Naive thymus-derived CD4-positive, alpha-beta T cell (primary cell): ENCODE measurements at regions not wholly inside any gene's neighbourhood (a gene's known extent, or its start where the extent isn't known, plus 50 kb on each side); places are given as distances from the start of the nearest gene placed in this dataset.

Source experiments
- ATAC-seq: fragments of 150-1000 bp; cut with Tn5 transposase; 2 replicates; pipeline ENCODE4 v1.10.0; 2021; ENCODE audit warnings: mild to moderate bottlenecking, moderate library complexity
- CTCF ChIA-PET: fragments of 350-600 bp; sonication (Branson Sonifier 250); formaldehyde crosslinking; loops from one replicate; lab custom pipeline; 2021; ENCODE audit warnings: antibody characterized with exemption; lab: Charles Lee
- POLR2A ChIA-PET: fragments of 350-600 bp; sonication (Branson Sonifier 250); formaldehyde crosslinking; loops from one replicate; lab custom pipeline; 2021; ENCODE audit warnings: antibody characterized with exemption, inconsistent platforms; lab: Charles Lee
- DNase-seq, 9 donors: peaks; one replicate each; pipeline versions ENCODE4 v3.0.0 to v3.0.0-alpha.2; 2020 to 2022; ENCODE audit warnings: mixed read lengths in 1 of 9
- H3K27ac ChIP-seq: one replicate; pipeline ENCODE4 v1.7.0; 2013; ENCODE audit warnings: mild to moderate bottlenecking, low read depth, low read length, moderate library complexity
- H3K27me3 ChIP-seq, 2 donors: one replicate each; pipeline ENCODE4 v1.7.0; 2013; ENCODE audit warnings: low read length in 2 of 2, mild to moderate bottlenecking in 2 of 2, moderate library complexity in 2 of 2; ENCODE audit not compliant: control insufficient read depth in 2 of 2, insufficient read depth in 2 of 2
- H3K36me3 ChIP-seq, 3 experiments: 1 replicate in 2 of 3; 2 replicates in 1 of 3; pipeline ENCODE4 v1.7.0; 2013; ENCODE audit warnings: low read length in 3 of 3, mild to moderate bottlenecking in 3 of 3, moderate library complexity in 1 of 3; ENCODE audit not compliant: insufficient read depth in 3 of 3, control insufficient read depth in 2 of 3
- H3K4me1 ChIP-seq, 2 donors: one replicate each; pipeline ENCODE4 v1.7.0; 2013; ENCODE audit warnings: low read length in 2 of 2, mild to moderate bottlenecking in 2 of 2, moderate library complexity in 1 of 2; ENCODE audit not compliant: control insufficient read depth in 2 of 2, insufficient read depth in 2 of 2
- H3K4me3 ChIP-seq: 2 replicates; pipeline ENCODE4 v1.7.0; 2013; ENCODE audit warnings: mild to moderate bottlenecking, low read length
- H3K9me3 ChIP-seq, 3 experiments: 1 replicate in 2 of 3; 2 replicates in 1 of 3; pipeline ENCODE4 v1.7.0; 2013; ENCODE audit warnings: low read length in 3 of 3; ENCODE audit not compliant: control insufficient read depth in 2 of 3
- H3K27ac Mint-ChIP-seq, 9 donors: one replicate each; pipeline ENCODE4 v1.8.0; 2020 to 2022; ENCODE audit warnings: mixed read lengths in 9 of 9, mild to moderate bottlenecking in 8 of 9, moderate library complexity in 5 of 9, inconsistent platforms in 2 of 9
- H3K27me3 Mint-ChIP-seq, 5 donors: one replicate each; pipeline ENCODE4 v1.8.0; 2021 to 2022; ENCODE audit warnings: mixed read lengths in 5 of 5, mild to moderate bottlenecking in 1 of 5
- H3K36me3 Mint-ChIP-seq, 5 donors: one replicate each; pipeline ENCODE4 v1.8.0; 2020 to 2022; ENCODE audit warnings: mixed read lengths in 5 of 5, mild to moderate bottlenecking in 3 of 5, inconsistent platforms in 1 of 5
- H3K4me1 Mint-ChIP-seq, 7 donors: one replicate each; pipeline ENCODE4 v1.8.0; 2020 to 2022; ENCODE audit warnings: mixed read lengths in 7 of 7, mild to moderate bottlenecking in 3 of 7, inconsistent platforms in 1 of 7
- H3K4me3 Mint-ChIP-seq, 10 donors: one replicate each; pipeline ENCODE4 v1.8.0; 2020 to 2022; ENCODE audit warnings: mild to moderate bottlenecking in 10 of 10, mixed read lengths in 10 of 10, moderate library complexity in 6 of 10, inconsistent platforms in 2 of 10
- H3K9me3 Mint-ChIP-seq, 11 donors: one replicate each; pipeline ENCODE4 v1.8.0; 2020 to 2022; ENCODE audit warnings: mixed read lengths in 11 of 11, mild to moderate bottlenecking in 4 of 11, inconsistent platforms in 1 of 11, moderate library complexity in 1 of 11
- intact Hi-C, 2 donors: fragments of 100-400 bp; cut with micrococcal nuclease; formaldehyde crosslinking; loops; one replicate each; pipeline ENCODE4 v1.15.1; 2023

GRCh38 chr6:150543178-150543577 is 56.5 kb upstream of the PLEKHG1 start:
- H3K27ac ChIP-seq: no peak overlapping the region
- H3K4me3 ChIP-seq: no peak overlapping the region
- H3K4me3 Mint-ChIP-seq: no peak overlapping the region
- no peak for DNase-seq
- no peaks in the 10 kb centered on the region for H3K9me3 ChIP-seq
- H3K4me1 Mint-ChIP-seq: no peaks in the 10 kb centered on the region
- peaks cover 12 to 35% (median 22%) of the 10 kb centered on the region in 5 donors for H3K27me3 Mint-ChIP-seq
- no peaks in the 10 kb centered on the region for H3K4me1 ChIP-seq
- H3K36me3 ChIP-seq: no peaks in the 10 kb centered on the region
- ChIA-PET CTCF (no interaction called here), POLR2A (no interaction called here)
- no peaks in the 10 kb centered on the region for H3K27me3 ChIP-seq
- H3K9me3 Mint-ChIP-seq: no peaks in the 10 kb centered on the region
- ATAC-seq: no peak
- H3K36me3 Mint-ChIP-seq: peaks cover 0 to 5% (median 0%) of the 10 kb centered on the region in 5 donors
- H3K27ac Mint-ChIP-seq: peak overlapping the region in 1 of 9 donors; percentile 37
- intact Hi-C loops: no loop called here

- no peaks in the 10 kb centered on the region for H3K27me3 ChIP-seq
- no peaks in the 10 kb centered on the region for H3K36me3 Mint-ChIP-seq
- peaks cover 0 to 1% (median 0%) of the 10 kb centered on the region in 11 donors for H3K9me3 Mint-ChIP-seq
- H3K27ac ChIP-seq: no peak overlapping the region
- CTCF ChIA-PET: no interaction called here
- peaks cover 3 to 30% (median 16%) of the 10 kb centered on the region in 5 donors for H3K27me3 Mint-ChIP-seq
- intact Hi-C loops: no loop called here
- POLR2A ChIA-PET: no interaction called here
- no peak overlapping the region for H3K4me3 ChIP-seq
- no peaks in the 10 kb centered on the region for H3K4me1 ChIP-seq
- no peak overlapping the region for H3K27ac Mint-ChIP-seq
- H3K36me3 ChIP-seq: no peaks in the 10 kb centered on the region
- H3K4me1 Mint-ChIP-seq: no peaks in the 10 kb centered on the region
- DNase-seq (no peak), ATAC-seq (no peak)
- no peak overlapping the region for H3K4me3 Mint-ChIP-seq
- H3K9me3 ChIP-seq: no peaks in the 10 kb centered on the region
These were observed 54.9 kb upstream of the PLEKHG1 start for GRCh38 chr6:150544793-150545192.

- Histone ChIP-seq H3K27ac (no peak overlapping the region), H3K4me3 (no peak overlapping the region), H3K4me1 (no peaks in the 10 kb centered on the region), H3K36me3 (no peaks in the 10 kb centered on the region), H3K9me3 (no peaks in the 10 kb centered on the region), H3K27me3 (no peaks in the 10 kb centered on the region)
- Mint-ChIP-seq H3K27me3 (peaks cover 0 to 30% (median 18%) of the 10 kb centered on the region in 5 donors), H3K4me3 (no peak overlapping the region), H3K9me3 (peaks cover 0 to 1% (median 0%) of the 10 kb centered on the region in 11 donors), H3K36me3 (no peaks in the 10 kb centered on the region), H3K4me1 (no peaks in the 10 kb centered on the region), H3K27ac (no peak overlapping the region)
- POLR2A ChIA-PET: no interaction called here
- ATAC-seq (no peak), DNase-seq (no peak)
- CTCF ChIA-PET: no interaction called here
- intact Hi-C loops: no loop called here
These were observed 53.2 kb upstream of the PLEKHG1 start for GRCh38 chr6:150546457-150546856.

- H3K27ac ChIP-seq: no peak overlapping the region
- POLR2A ChIA-PET: no interaction called here
- intact Hi-C loops: no loop called here
- Mint-ChIP-seq H3K27me3 (peaks cover 0 to 30% (median 19%) of the 10 kb centered on the region in 5 donors), H3K4me3 (no peak overlapping the region), H3K36me3 (no peaks in the 10 kb centered on the region), H3K9me3 (peaks cover 0 to 3% (median 0%) of the 10 kb centered on the region in 11 donors), H3K4me1 (no peaks in the 10 kb centered on the region), H3K27ac (no peak overlapping the region)
- no peaks in the 10 kb centered on the region for H3K9me3 ChIP-seq
- DNase-seq: no peak
- CTCF ChIA-PET: no interaction called here
- no peaks in the 10 kb centered on the region for H3K36me3 ChIP-seq
- H3K4me3 ChIP-seq: no peak overlapping the region
- H3K27me3 ChIP-seq: no peaks in the 10 kb centered on the region
- H3K4me1 ChIP-seq: no peaks in the 10 kb centered on the region
- no peak for ATAC-seq
These were observed 52.0 kb upstream of the PLEKHG1 start for GRCh38 chr6:150547502-150548222.

- Mint-ChIP-seq H3K9me3 (peaks cover 0 to 5% (median 0%) of the 10 kb centered on the region in 11 donors), H3K4me3 (no peak overlapping the region), H3K27ac (no peak overlapping the region), H3K4me1 (no peaks in the 10 kb centered on the region), H3K27me3 (peaks cover 0 to 30% (median 16%) of the 10 kb centered on the region in 5 donors), H3K36me3 (no peaks in the 10 kb centered on the region)
- H3K36me3 ChIP-seq: no peaks in the 10 kb centered on the region
- no peak for ATAC-seq
- H3K4me3 ChIP-seq: no peak overlapping the region
- H3K4me1 ChIP-seq: no peaks in the 10 kb centered on the region
- POLR2A ChIA-PET: no interaction called here
- H3K9me3 ChIP-seq: no peaks in the 10 kb centered on the region
- H3K27me3 ChIP-seq: no peaks in the 10 kb centered on the region
- CTCF ChIA-PET: no interaction called here
- intact Hi-C loops: no loop called here
- H3K27ac ChIP-seq: no peak overlapping the region
- no peak for DNase-seq
These were observed 51.4 kb upstream of the PLEKHG1 start for GRCh38 chr6:150548330-150548729.

GRCh38 chr6:150549007-150549406 is 50.7 kb upstream of the PLEKHG1 start:
- no peak for ATAC-seq
- Mint-ChIP-seq H3K9me3 (peaks cover 0 to 5% (median 0%) of the 10 kb centered on the region in 11 donors), H3K4me1 (no peaks in the 10 kb centered on the region), H3K27me3 (peaks cover 0 to 28% (median 12%) of the 10 kb centered on the region in 5 donors), H3K36me3 (no peaks in the 10 kb centered on the region), H3K27ac (no peak overlapping the region), H3K4me3 (no peak overlapping the region)
- Histone ChIP-seq H3K27me3 (no peaks in the 10 kb centered on the region), H3K9me3 (no peaks in the 10 kb centered on the region), H3K4me3 (no peak overlapping the region), H3K36me3 (no peaks in the 10 kb centered on the region), H3K4me1 (no peaks in the 10 kb centered on the region), H3K27ac (no peak overlapping the region)
- intact Hi-C loops: no loop called here
- ChIA-PET CTCF (no interaction called here), POLR2A (no interaction called here)
- no peak for DNase-seq

GRCh38 chr6:150549674-150550101 is 50.0 kb upstream of the PLEKHG1 start:
- no peaks in the 10 kb centered on the region for H3K36me3 Mint-ChIP-seq
- Histone ChIP-seq H3K4me3 (no peak overlapping the region), H3K27me3 (no peaks in the 10 kb centered on the region), H3K9me3 (no peaks in the 10 kb centered on the region), H3K27ac (no peak overlapping the region), H3K36me3 (no peaks in the 10 kb centered on the region), H3K4me1 (no peaks in the 10 kb centered on the region)
- peaks cover 0 to 22% (median 12%) of the 10 kb centered on the region in 5 donors for H3K27me3 Mint-ChIP-seq
- H3K4me1 Mint-ChIP-seq: no peaks in the 10 kb centered on the region
- ATAC-seq (no peak), DNase-seq (no peak)
- CTCF ChIA-PET: no interaction called here
- H3K4me3 Mint-ChIP-seq: no peak overlapping the region
- intact Hi-C loops: no loop called here
- no peak overlapping the region for H3K27ac Mint-ChIP-seq
- POLR2A ChIA-PET: no interaction called here
- H3K9me3 Mint-ChIP-seq: peaks cover 0 to 5% (median 0%) of the 10 kb centered on the region in 11 donors
